ENCODE measurements at regions not wholly inside any gene's neighbourhood (a gene's known extent, or its start where the extent isn't known, plus 50 kb on each side); places are given as distances from the start of the nearest gene placed in this dataset.

- TF ChIP-seq, protein P1, sequence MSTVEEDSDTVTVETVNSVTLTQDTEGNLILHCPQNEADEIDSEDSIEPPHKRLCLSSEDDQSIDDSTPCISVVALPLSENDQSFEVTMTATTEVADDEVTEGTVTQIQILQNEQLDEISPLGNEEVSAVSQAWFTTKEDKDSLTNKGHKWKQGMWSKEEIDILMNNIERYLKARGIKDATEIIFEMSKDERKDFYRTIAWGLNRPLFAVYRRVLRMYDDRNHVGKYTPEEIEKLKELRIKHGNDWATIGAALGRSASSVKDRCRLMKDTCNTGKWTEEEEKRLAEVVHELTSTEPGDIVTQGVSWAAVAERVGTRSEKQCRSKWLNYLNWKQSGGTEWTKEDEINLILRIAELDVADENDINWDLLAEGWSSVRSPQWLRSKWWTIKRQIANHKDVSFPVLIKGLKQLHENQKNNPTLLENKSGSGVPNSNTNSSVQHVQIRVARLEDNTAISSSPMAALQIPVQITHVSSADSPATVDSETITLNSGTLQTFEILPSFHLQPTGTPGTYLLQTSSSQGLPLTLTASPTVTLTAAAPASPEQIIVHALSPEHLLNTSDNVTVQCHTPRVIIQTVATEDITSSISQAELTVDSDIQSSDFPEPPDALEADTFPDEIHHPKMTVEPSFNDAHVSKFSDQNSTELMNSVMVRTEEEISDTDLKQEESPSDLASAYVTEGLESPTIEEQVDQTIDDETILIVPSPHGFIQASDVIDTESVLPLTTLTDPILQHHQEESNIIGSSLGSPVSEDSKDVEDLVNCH (CRISPR knock-in tag; IDR thresholded peaks at IDR 0.05), result no peak
- TF ChIP-seq FOXK1 (CRISPR knock-in tag; IDR thresholded peaks at IDR 0.05; ENCODE audit: borderline replicate concordance, low read depth) (no peak), HIVEP1 (CRISPR knock-in tag; IDR thresholded peaks at IDR 0.05) (no peak), ELF4 (CRISPR knock-in tag; IDR thresholded peaks at IDR 0.05; ENCODE audit: borderline replicate concordance) (no peak), GATAD2A (CRISPR knock-in tag; IDR thresholded peaks at IDR 0.05) (peak; percentile 52; the same call in 1 of the 2 replicates), MED13 (CRISPR knock-in tag; IDR thresholded peaks at IDR 0.05) (peak; percentile 65; the same call in 1 of the 2 replicates), PCBP2 (optimal IDR thresholded peaks at IDR 0.05; ENCODE audit: low read depth, low read length, poor library complexity, severe bottlenecking) (peak; percentile 87), YEATS4 (CRISPR knock-in tag; IDR thresholded peaks at IDR 0.05; ENCODE audit: borderline replicate concordance) (0 out of 2 replicates have a peak, but pooled peaks have one; percentile 27), ZNF83 (CRISPR knock-in tag; IDR thresholded peaks at IDR 0.05; ENCODE audit: borderline replicate concordance) (no peak), PCBP1 (IDR thresholded peaks at IDR 0.05; ENCODE audit: borderline replicate concordance, low read depth, low read length) (0 out of 2 replicates have a peak, but pooled peaks have one; percentile 47), SNAI1 (CRISPR knock-in tag; IDR thresholded peaks at IDR 0.05; ENCODE audit: borderline replicate concordance) (no peak), CBX5 (CRISPR knock-in tag; IDR thresholded peaks at IDR 0.05; ENCODE audit: borderline replicate concordance) (no peak), ZFP1 (CRISPR knock-in tag; IDR thresholded peaks at IDR 0.05) (no peak)
- TF ChIP-seq, protein P2, sequence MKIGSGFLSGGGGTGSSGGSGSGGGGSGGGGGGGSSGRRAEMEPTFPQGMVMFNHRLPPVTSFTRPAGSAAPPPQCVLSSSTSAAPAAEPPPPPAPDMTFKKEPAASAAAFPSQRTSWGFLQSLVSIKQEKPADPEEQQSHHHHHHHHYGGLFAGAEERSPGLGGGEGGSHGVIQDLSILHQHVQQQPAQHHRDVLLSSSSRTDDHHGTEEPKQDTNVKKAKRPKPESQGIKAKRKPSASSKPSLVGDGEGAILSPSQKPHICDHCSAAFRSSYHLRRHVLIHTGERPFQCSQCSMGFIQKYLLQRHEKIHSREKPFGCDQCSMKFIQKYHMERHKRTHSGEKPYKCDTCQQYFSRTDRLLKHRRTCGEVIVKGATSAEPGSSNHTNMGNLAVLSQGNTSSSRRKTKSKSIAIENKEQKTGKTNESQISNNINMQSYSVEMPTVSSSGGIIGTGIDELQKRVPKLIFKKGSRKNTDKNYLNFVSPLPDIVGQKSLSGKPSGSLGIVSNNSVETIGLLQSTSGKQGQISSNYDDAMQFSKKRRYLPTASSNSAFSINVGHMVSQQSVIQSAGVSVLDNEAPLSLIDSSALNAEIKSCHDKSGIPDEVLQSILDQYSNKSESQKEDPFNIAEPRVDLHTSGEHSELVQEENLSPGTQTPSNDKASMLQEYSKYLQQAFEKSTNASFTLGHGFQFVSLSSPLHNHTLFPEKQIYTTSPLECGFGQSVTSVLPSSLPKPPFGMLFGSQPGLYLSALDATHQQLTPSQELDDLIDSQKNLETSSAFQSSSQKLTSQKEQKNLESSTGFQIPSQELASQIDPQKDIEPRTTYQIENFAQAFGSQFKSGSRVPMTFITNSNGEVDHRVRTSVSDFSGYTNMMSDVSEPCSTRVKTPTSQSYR (CRISPR knock-in tag; IDR thresholded peaks at IDR 0.05; ENCODE audit: borderline replicate concordance), result peak; percentile 96
- TF ChIP-seq, protein P3, sequence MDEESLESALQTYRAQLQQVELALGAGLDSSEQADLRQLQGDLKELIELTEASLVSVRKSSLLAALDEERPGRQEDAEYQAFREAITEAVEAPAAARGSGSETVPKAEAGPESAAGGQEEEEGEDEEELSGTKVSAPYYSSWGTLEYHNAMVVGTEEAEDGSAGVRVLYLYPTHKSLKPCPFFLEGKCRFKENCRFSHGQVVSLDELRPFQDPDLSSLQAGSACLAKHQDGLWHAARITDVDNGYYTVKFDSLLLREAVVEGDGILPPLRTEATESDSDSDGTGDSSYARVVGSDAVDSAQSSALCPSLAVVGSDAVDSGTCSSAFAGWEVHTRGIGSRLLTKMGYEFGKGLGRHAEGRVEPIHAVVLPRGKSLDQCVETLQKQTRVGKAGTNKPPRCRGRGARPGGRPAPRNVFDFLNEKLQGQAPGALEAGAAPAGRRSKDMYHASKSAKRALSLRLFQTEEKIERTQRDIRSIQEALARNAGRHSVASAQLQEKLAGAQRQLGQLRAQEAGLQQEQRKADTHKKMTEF (CRISPR knock-in tag; IDR thresholded peaks at IDR 0.05), result 0 out of 2 replicates have a peak, but pooled peaks have one; percentile 23
- TF ChIP-seq, protein P4, sequence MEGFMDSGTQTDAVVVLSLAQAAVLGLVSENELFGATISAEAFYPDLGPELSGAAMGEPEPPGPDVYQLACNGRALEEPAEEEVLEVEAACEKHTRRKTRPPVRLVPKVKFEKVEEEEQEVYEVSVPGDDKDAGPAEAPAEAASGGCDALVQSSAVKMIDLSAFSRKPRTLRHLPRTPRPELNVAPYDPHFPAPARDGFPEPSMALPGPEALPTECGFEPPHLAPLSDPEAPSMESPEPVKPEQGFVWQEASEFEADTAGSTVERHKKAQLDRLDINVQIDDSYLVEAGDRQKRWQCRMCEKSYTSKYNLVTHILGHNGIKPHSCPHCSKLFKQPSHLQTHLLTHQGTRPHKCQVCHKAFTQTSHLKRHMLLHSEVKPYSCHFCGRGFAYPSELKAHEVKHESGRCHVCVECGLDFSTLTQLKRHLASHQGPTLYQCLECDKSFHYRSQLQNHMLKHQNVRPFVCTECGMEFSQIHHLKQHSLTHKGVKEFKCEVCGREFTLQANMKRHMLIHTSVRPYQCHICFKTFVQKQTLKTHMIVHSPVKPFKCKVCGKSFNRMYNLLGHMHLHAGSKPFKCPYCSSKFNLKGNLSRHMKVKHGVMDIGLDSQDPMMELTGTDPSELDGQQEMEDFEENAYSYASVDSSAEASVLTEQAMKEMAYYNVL (CRISPR knock-in tag; IDR thresholded peaks at IDR 0.05; ENCODE audit: borderline replicate concordance), result peak; percentile 70; the same call in 1 of the 2 replicates
Observed at GRCh38 chr11:121928597-121929580, 187.1 kb downstream of the BLID start (continued).

Measured in HepG2 (cell line).